Hematopoietic multipotent progenitor cell treated with erythropoietin and hydrocortisone succinate and interleukin-3 and kit ligand, for 6 days (in vitro differentiated cells): ENCODE measurements at regions not wholly inside any gene's neighbourhood (a gene's known extent, or its start where the extent isn't known, plus 50 kb on each side); places are given as distances from the start of the nearest gene placed in this dataset.
"Not testable (repeated sequence)": the region's sequence is repeated elsewhere in the genome, so short reads cannot be mapped to it uniquely, and the experiment has no call there.

ENCODE experiments used
- DNase-seq: peaks from one replicate; pipeline ENCODE4 v3.0.0-alpha.2; 2015

GRCh38 chr3:62926494-62926893 is 51.3 kb upstream of the CADPS start:
- no peak for DNase-seq

- no peak for DNase-seq
Observed at GRCh38 chr3:62928256-62928655, 53.0 kb upstream of the CADPS start.

DNA sequence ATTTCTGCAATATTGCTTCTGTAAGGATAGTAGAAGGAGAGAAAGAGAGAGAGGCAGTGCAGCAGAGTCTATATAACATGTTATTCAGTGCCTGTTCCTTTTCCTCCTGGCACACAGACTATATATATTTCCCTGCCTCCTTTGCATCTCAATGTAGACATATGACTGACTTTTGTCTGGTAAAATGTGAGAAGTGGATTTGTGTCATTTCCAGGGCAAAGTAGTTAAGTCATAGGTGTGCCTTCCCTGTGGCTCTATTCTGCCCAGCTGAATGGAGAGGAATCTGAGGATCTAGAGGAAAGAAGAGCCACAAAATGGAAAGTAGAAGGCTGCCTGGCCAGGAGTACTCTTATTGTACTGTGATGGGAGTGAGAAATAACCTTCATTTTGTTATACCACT is 54.6 kb upstream of the CADPS start:
- no peak for DNase-seq

- no peak for DNase-seq
Observed at GRCh38 chr3:62935793-62936192, 60.6 kb upstream of the CADPS start.

DNA sequence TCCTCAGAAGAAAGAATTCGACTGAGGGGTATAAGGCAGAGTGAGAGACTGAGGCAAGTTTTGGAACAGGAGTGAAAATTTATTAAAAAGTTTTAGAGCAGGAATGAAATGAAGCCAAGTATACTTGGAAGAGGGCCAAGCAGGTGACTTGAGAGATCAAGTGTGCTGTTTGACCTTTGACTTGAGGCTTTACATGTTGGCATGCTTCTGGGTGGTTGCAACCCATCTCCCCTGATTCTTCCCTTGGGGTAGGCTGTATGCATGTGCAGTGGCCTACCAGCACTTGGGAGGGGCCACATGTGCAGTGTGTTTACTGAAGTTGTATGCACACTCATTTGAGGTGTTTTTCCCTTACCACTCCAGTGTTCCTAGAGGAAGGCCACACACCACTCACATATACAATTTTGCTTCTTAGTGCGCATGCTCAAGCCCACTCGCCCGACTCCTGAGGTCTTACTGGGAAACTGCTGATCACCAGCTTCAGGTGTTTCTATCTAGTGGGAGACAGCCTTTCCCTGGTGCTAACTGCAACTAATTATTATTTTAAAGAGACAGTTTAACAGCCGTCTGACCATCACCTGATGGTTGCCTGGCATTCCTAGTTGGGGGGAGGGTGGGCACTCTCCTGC is 61.5 kb upstream of the CADPS start:
- no peak for DNase-seq

DNA sequence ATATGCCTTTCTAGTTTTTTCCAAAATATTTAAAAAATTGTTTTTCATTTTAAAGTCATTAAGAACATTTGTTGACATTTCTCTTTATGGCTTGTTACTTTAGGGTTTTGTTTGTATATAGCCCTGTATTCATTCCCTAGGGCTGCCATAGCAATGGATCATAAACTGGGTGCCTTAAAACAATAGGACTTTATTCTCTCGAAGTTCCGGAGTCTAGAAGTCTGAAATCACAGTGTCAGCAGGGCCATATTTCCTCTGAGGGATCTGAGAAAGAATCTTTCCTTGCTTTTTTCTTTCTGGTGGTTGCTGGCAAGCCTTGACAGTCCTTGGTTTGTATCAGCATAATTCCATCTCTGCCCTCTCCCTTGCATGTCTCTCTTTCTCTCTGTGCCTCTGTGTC is 63.4 kb upstream of the CADPS start:
- no peak for DNase-seq

GRCh38 chr3:62939707-62940106 is 64.5 kb upstream of the CADPS start:
- DNase-seq: no peak

- no peak for DNase-seq
Observed at GRCh38 chr3:62940771-62941563, 65.8 kb upstream of the CADPS start.

DNA sequence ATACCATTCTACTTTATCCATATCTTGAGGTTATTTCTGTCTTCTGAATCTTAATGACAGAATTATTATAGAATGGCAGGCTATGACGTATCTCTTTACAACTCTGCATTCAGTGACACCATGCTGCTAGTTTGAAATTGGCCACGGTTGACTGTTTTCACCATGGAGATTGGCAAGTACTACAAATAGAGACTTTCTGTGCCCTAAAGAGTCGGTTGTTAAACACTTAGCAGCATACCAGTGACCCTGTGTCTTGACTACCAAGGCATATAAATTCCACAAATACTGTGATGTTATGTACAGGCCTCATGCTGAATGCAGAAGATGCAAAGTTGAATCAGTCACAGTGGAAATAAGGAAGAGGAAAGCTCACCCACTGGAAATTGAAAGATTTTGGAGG is 67.0 kb upstream of the CADPS start:
- no peak for DNase-seq

DNA sequence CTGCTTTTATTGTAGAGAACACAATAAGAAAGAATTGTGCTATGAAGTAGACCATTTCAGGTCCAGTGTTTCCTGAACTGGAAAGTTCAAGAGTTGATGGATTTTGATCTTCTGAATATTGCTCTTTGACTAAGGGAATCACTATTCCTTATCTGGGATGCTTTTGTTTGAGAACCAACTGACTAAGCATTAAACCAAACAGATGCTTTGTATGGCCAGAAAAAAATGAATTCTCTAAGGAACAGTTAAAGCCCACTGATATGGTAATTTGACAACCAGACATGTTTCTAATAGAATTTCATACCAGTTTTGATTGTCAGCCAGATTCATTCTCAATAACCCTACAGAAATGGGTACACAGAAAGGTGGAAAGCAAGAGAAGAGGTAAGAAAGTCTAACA is 67.5 kb upstream of the CADPS start:
- no peak for DNase-seq

DNA sequence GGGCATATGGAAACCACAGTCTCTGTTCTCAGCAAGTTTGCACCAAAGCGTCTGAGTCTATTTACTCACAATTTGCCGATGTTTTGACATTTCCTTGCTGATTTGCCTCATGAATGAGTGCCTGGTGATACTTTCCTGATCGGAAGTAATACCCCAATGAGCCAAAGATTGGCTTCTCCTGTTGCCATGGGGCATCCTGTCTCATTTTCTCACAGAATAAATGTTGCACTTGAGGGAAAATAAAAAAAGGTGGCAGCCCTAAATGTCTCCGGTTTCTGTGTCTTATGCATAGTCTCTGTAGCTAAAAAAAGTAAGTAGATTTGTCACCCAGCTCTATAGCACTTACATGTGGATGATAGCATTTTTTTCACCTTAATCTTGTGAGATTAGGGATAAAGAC is 73.7 kb upstream of the CADPS start:
- DNase-seq: no peak

DNA sequence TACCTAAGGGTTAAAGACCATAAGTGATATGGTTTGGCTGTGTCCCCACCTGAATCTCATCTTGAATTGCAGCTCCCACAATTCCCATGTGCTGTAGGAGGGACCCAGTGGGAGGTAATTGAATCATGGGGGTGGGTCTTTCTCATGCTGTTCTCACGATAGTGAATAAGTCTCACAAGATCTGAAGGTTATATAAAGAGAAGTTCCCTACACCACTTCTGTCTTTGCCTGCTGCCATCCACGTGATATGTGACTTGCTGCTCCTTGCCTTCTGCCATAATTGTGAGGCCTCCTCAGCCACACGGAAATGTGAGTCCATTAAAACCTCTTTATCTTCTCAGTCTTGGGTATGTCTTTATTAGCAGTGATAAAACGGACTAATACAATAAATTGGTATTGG is 75.0 kb upstream of the CADPS start:
- DNase-seq: no peak

DNA sequence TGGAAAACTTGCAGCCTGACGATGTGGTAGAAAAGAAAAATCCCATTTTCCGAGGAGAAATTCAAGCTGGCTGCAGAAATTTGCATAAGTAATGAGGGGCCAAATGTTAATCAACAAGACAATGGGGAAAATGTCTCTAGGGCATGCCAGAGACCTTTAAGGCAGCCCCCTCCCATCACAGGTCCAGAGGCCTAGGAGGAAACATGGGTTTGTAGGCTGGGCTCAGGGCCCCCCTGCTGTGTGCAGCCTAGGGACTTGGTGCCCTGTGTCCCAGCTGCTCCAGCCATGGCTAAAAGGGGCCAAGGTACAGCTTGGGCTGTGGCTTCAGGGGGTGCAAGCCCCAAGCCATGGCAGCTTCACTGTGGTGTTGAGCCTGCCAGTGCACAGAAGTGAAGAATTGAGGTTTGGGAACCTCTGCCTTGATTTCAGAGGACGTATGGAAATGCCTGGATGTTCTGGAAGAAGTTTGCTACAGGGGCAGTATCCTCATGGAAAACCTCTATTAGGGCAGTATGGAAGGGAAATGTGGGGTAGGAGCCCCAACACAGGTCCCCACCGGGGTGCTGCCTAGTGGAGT is 75.9 kb upstream of the CADPS start:
- DNase-seq: no peak

- DNase-seq: not testable (repeated sequence)
Observed at GRCh38 chr3:62951880-62952279, 76.7 kb upstream of the CADPS start.

DNA sequence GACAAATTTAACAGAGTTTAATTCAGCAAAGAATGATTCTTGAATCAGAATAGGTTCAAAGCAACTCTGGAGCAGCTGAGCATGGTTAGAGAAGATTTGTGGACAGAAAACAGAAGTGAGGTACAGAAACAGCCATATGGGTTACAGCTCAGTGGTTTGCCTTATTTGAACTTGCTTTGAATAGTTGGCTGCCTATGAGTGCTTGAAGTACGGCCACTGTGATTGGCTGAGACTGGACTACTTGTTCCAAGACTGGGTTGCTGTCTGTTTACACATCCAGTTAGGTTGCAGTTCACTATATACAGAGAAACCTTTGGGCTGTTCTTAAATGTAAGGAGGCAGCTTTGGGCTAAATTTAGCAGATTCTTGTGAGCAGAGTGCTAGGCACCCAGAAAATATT is 79.4 kb upstream of the CADPS start:
- no peak for DNase-seq

- no peak for DNase-seq
Observed at GRCh38 chr3:62955126-62955525, 79.9 kb upstream of the CADPS start.

- no peak for DNase-seq
Observed at GRCh38 chr3:62956411-62956810, 81.2 kb upstream of the CADPS start.

- no peak for DNase-seq
Observed at GRCh38 chr3:62961874-62962556, 86.8 kb upstream of the CADPS start.

GRCh38 chr3:62962714-62963113 is 87.5 kb upstream of the CADPS start:
- no peak for DNase-seq

DNA sequence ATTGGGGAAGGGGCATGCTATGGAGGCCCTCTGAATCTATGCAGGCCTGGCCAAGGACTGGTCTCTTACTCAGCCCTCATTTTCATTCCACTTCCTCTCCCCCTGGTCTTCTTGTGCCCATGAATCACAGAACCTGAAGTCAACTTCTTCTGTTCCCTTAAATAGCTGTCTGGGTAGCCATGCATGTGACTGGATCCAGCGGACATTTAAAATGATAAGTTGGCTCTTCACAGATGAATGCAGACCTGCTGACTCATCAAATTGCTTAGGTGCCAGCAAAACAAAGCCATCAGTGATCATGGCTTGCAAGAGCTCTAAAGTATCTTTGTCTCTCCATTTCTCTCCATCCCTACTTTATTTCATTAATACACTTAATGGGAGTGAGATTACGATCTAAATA is 90.1 kb upstream of the CADPS start:
- DNase-seq: no peak

DNA sequence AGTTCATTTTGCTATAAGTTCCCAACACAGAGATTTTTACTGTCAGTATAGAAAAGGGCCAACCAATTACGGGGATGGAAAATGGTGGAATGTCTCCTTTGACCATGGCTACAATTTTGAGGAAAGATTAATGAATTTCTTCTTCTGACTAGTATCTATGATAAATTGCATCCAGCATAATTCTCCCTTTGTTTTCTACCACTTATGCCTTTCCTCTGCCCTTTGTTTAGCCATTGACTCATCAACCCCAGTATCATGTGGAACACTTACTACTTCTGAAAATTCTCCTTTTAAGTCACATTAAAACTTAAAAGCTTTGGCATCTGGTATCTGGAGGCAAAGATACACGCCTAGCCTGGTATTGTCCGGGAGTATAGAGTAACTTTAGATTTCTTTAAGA is 92.9 kb upstream of the CADPS start:
- no peak for DNase-seq

DNA sequence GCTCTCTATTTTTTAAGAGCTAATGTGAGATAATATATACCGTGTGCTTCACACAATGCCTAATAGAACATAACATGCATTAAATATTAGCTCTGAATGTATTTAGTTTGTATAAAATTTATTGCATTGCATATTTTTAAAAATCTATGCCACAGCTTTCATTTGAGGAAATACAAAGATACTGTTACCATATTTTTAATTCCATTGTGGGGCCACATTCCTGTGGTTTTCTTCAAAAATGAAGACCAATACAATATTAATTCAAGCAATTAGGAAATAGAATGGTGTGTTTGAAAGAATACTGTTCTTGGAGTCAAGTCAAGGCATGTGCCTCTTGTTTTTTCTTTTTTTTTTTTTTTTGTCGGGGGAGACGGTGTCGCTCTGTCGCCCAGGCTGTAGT is 95.4 kb upstream of the CADPS start:
- DNase-seq: no peak

DNA sequence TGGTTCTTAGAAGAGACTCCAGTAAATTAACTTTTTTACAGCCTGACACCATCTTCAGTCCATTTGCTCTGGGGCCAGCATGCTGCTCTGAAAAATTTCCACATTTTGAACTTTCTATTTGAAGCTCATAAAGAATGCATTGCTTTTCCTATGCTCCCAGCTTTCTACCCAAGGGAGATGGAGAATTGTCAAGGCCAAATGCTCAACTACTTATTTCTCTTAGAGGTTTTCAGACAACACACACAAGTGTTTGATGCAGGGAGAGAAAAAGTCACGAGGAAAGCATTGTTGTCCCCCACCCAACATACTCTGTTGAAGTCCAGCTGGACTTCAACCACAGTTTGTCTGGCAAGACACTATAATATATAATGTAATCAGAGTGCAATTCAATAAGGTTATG is 100.3 kb upstream of the CADPS start:
- no peak for DNase-seq

DNA sequence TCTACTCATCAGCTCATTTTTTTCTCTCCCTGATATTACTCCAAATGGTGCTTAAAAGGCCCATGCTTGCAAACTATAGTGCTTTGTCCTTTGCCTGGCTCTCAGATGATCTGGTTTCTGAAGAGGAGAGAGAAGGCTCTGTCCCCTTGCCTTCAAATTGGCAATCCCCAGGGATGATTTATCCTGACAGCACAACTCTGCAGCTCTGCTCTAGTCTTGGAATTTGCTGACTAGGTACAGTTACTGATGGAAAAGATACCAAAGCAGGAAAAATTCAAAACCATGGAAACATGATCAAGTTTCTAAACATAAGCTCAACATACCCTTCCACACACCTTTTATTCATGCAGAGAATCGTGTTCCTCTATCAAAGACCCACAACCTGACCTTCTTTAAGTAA is 106.7 kb upstream of the CADPS start:
- DNase-seq: no peak
